Left ventricle myocardium inferior (tissue), 1 donor: ENCODE measurements at regions not wholly inside any gene's neighbourhood (a gene's known extent, or its start where the extent isn't known, plus 50 kb on each side); places are given as distances from the start of the nearest gene placed in this dataset.

Experiments
- DNase-seq: peaks from one replicate; pipeline ENCODE4 v3.0.0-alpha.2; 2020
- H3K27ac ChIP-seq: fragments of 200-600 bp; replicated peaks from 2 replicates; pipeline ENCODE4 v1.8.0; 2021
- H3K27me3 ChIP-seq: fragments of 200-600 bp; 2 replicates; pipeline ENCODE4 v1.8.0; 2021; ENCODE audit warnings: low read depth
- H3K36me3 ChIP-seq: fragments of 200-600 bp; 2 replicates; pipeline ENCODE4 v1.8.0; 2021
- H3K4me1 ChIP-seq: fragments of 200-600 bp; 2 replicates; pipeline ENCODE4 v1.8.0; 2021
- H3K4me3 ChIP-seq: fragments of 200-600 bp; 2 replicates; pipeline ENCODE4 v1.8.0; 2021; ENCODE audit warnings: mild to moderate bottlenecking, moderate library complexity
- H3K9me3 ChIP-seq: fragments of 200-600 bp; replicated peaks from 2 replicates; pipeline ENCODE4 v1.8.0; 2021
- intact Hi-C: fragments of 100-400 bp; cut with micrococcal nuclease; formaldehyde crosslinking; loops from one replicate; pipeline ENCODE4 v1.11.0; 2022
- TF ChIP-seq, protein P1 (sequence below): fragments of 200-600 bp; IDR thresholded peaks from 2 replicates; pipeline ENCODE4 v1.8.0; 2021; ENCODE audit warnings: antibody characterized with exemption, mild to moderate bottlenecking, borderline replicate concordance
- donor health status: DM: no; HTN: yes; CAD: no; lungs with severe emphysema.

DNA sequence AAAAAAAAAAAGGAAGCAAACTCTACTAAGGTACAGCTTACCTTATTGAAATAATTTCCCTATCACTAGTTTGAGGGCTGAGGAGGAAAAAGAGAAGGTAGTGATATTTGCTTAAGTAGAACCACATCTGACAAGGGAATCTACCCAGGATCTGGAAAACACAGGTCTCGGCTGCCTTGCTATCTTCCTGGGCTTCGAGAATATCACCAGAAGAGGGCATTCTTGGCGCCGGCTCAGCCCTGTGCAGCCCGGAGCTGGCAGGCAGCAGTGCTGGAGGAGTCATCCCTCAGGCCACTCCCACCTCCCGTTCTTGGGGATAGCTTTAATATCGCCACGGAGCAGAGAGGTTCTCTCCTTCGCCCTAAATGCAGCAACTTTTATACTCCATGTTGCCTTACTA lies 1181.2 kb downstream of the VRK1 start:
- peak; percentile 76 for DNase-seq
- H3K36me3 ChIP-seq: no peaks in the 10 kb centered on the region
- peak overlapping the region; percentile 87 for H3K27ac ChIP-seq
- H3K4me1 ChIP-seq: peaks cover 48% of the 10 kb centered on the region
- no peaks in the 10 kb centered on the region for H3K27me3 ChIP-seq
- H3K9me3 ChIP-seq: no peaks in the 10 kb centered on the region
- TF ChIP-seq, protein P1, sequence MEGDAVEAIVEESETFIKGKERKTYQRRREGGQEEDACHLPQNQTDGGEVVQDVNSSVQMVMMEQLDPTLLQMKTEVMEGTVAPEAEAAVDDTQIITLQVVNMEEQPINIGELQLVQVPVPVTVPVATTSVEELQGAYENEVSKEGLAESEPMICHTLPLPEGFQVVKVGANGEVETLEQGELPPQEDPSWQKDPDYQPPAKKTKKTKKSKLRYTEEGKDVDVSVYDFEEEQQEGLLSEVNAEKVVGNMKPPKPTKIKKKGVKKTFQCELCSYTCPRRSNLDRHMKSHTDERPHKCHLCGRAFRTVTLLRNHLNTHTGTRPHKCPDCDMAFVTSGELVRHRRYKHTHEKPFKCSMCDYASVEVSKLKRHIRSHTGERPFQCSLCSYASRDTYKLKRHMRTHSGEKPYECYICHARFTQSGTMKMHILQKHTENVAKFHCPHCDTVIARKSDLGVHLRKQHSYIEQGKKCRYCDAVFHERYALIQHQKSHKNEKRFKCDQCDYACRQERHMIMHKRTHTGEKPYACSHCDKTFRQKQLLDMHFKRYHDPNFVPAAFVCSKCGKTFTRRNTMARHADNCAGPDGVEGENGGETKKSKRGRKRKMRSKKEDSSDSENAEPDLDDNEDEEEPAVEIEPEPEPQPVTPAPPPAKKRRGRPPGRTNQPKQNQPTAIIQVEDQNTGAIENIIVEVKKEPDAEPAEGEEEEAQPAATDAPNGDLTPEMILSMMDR: peak; percentile 49
- intact Hi-C loops: no loop called here
- H3K4me3 ChIP-seq: peak overlapping the region; percentile 65

DNA sequence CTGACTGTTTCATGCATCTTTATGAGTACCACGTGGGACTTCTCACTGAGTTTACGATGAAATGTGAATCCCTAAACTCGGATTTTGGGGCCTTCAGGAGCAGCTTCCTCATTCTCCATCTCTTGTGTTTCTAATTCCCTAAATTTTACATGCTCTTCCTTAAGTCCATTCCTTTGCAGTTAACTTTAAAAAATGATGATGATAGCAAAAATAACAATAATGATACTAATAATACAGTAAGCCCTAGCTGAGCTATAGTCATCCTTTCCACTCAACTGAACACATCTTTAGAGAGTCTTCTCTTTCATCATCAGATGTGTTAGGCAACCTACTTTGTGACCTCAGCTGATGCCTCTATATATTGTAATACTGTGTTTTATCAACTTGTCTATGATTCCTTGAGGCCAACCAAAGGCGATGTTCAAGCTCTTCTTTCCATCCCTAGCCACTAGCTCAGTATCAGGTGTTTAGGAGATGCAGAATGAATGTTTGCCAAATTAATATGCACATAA lies 1196.4 kb downstream of the VRK1 start:
- no peak for DNase-seq
- peaks cover 19% of the 10 kb centered on the region for H3K27me3 ChIP-seq
- H3K4me1 ChIP-seq: no peaks in the 10 kb centered on the region
- no peaks in the 10 kb centered on the region for H3K36me3 ChIP-seq
- H3K9me3 ChIP-seq: no peaks in the 10 kb centered on the region
- H3K4me3 ChIP-seq: no peak overlapping the region
- H3K27ac ChIP-seq: no peak overlapping the region
- intact Hi-C loops: no loop called here
- TF ChIP-seq, protein P1: no peak

- intact Hi-C loops: no loop called here
- Histone ChIP-seq H3K4me1 (no peaks in the 10 kb centered on the region), H3K9me3 (no peaks in the 10 kb centered on the region), H3K27me3 (peaks cover 19% of the 10 kb centered on the region), H3K36me3 (no peaks in the 10 kb centered on the region), H3K4me3 (no peak overlapping the region), H3K27ac (no peak overlapping the region)
- DNase-seq: no peak
- TF ChIP-seq, protein P1: no peak
These were observed 1196.9 kb downstream of the VRK1 start for GRCh38 chr14:97994020-97994531.

DNA sequence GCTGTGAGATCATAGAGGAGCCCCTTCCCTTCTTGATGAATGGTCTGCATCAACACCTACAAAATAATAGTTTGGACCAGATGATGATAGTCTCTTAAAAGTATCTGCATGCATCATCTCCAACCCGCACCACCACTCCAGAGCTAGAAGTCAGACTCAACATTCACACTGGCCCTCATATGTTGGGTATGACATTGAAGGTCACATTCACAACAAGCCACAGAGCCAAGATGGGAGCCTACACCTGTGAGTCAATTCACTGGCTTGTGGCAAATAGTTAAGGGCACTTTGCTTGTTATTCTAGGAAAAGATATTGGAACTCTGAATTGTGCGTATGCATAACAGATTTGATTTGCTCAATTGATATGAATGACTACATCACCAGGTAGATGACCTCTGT lies 1197.9 kb downstream of the VRK1 start:
- peaks cover 19% of the 10 kb centered on the region for H3K27me3 ChIP-seq
- TF ChIP-seq, protein P1: no peak
- intact Hi-C loops: no loop called here
- no peak for DNase-seq
- no peaks in the 10 kb centered on the region for H3K4me1 ChIP-seq
- H3K9me3 ChIP-seq: no peaks in the 10 kb centered on the region
- no peak overlapping the region for H3K27ac ChIP-seq
- H3K4me3 ChIP-seq: no peak overlapping the region
- H3K36me3 ChIP-seq: no peaks in the 10 kb centered on the region

DNA sequence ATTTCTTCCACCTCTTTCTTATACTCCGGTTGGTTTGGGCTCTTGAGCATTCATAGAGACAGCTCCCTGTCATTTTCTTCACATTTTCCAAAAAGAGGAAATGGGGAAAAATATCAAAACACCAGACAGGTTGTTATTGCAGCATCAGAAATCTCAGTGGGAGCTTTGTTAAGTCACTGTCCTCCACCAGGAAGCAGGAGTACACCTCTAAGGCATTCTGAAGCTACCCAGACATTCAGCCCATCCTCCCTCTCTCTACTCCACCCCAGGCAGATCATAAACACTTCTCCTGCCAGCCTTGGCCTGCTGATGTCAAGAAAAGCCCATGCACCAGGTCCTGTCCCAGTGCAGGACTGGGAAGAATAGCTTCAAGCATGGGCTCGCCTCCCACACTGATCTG lies 1198.3 kb downstream of the VRK1 start:
- TF ChIP-seq, protein P1: no peak
- no peaks in the 10 kb centered on the region for H3K4me1 ChIP-seq
- intact Hi-C loops: no loop called here
- H3K36me3 ChIP-seq: no peaks in the 10 kb centered on the region
- H3K27ac ChIP-seq: no peak overlapping the region
- no peak overlapping the region for H3K4me3 ChIP-seq
- peaks cover 19% of the 10 kb centered on the region for H3K27me3 ChIP-seq
- H3K9me3 ChIP-seq: no peaks in the 10 kb centered on the region
- no peak for DNase-seq
